ENCODE measurements at regions not wholly inside any gene's neighbourhood (a gene's known extent, or its start where the extent isn't known, plus 50 kb on each side); places are given as distances from the start of the nearest gene placed in this dataset.
"Not testable (repeated sequence)": the region's sequence is repeated elsewhere in the genome, so short reads cannot be mapped to it uniquely, and the experiment has no call there.

- DNase-seq: no peak
These were observed 603.0 kb downstream of the NR2F1-AS1 start for GRCh38 chr5:92977846-92978540.

DNA sequence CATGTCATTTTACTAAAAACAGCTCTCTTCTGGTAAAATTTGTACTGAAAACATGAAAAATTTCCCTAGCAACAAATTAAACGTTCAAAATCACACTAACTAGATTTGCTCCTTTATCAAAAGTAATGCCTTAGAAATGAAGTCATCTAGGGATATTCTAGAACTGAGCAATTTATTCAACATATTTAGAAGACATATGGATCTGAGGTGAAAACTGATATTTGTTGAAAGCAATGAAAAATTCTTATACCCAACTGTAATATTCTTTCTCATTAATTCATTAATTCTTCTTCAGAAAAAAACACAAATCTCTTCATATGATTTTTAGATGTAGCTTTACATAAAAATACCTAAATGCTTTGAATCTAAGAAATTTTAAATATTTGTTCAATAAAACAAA lies 604.9 kb downstream of the NR2F1-AS1 start:
- no peak for DNase-seq

DNA sequence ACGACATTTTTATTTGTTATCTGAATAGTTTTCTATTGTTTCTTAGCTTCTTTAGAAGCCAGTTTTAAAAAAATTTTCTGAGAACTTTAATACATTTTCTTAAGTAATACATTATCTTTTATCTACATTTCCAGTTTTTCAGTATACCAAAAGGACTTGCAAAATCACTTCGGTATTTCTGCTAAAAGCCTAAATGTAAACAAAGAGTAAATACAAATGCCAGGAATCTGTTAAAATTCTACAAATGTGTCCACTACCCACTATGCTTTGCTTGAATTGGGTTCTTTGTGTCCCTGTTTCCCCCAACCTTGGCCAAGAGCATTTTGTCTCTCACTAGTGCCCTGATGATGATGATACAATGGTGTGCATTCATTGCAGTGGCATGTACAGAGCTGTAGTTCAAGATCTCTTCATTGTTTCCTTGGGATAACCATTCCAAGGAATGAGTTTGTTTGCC lies 611.2 kb downstream of the NR2F1-AS1 start:
- no peak for DNase-seq

- DNase-seq: no peak
These were observed 611.7 kb downstream of the NR2F1-AS1 start for GRCh38 chr5:92969191-92969780.

DNA sequence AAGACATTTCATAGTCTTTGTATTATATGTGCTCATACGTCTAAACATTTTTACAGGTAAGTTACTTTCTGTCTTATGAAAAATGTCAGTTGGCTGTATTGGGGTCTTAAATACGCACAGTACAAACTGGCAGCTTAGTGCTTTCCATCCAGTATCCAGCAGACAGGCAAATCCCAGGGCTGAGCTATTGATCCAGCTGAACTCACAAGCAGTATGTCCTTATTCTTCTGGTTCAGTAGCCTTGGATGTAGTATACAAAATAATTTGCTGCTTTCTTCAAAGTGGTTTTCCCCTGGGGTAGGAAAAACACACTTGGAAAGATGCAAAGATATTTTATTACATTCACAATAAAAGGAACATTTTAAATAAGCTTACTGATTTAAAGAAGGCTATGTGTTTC lies 617.2 kb downstream of the NR2F1-AS1 start:
- DNase-seq: no peak

DNA sequence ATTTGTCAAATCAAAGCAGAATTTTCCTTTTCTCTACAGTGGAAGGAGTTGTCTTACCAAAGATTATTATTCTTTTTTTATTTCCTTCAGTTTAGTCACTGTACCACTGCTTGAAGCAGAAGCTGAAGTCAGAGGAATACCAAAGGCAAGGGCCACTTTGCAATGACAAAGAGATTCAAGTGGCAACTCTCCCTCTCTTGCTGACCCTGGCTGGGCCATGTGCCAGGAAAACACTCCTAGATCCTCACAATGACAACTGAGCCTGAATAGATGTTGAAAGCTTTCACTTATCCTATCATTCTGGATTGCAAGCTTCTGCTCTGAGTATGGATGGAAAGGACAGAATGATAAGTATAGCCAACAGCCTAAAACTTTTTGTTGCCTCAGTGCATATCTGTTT lies 618.3 kb downstream of the NR2F1-AS1 start:
- peak in 1 of 2 experiments; percentile 27 for DNase-seq

- DNase-seq: no peak
These were observed 624.1 kb downstream of the NR2F1-AS1 start for GRCh38 chr5:92956886-92957285.

- no peak for DNase-seq
These were observed 628.8 kb downstream of the NR2F1-AS1 start for GRCh38 chr5:92952243-92952642.

DNA sequence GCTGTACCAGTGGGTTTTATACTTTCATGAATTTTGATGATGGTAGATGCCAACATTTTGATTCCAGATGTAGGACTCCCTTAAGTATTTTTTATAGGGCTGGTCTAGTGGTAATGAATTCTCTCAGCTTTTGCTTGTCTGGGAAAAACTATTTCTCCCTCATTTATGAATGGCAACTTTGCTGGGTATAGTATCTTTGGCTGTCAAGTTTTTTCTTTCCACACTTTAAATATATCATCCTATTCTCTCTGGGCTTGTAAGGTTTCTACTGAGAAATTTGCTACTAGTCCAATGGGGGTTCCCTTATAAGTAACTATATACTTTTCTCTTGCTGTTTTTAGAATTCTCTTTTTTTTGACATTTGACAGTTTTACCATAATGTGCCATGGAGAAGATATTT lies 629.3 kb downstream of the NR2F1-AS1 start:
- DNase-seq: no peak

GRCh38 chr5:92946546-92946945 lies 634.5 kb downstream of the NR2F1-AS1 start:
- DNase-seq: no peak

- DNase-seq: no peak
These were observed 635.4 kb downstream of the NR2F1-AS1 start for GRCh38 chr5:92945605-92946097.

DNA sequence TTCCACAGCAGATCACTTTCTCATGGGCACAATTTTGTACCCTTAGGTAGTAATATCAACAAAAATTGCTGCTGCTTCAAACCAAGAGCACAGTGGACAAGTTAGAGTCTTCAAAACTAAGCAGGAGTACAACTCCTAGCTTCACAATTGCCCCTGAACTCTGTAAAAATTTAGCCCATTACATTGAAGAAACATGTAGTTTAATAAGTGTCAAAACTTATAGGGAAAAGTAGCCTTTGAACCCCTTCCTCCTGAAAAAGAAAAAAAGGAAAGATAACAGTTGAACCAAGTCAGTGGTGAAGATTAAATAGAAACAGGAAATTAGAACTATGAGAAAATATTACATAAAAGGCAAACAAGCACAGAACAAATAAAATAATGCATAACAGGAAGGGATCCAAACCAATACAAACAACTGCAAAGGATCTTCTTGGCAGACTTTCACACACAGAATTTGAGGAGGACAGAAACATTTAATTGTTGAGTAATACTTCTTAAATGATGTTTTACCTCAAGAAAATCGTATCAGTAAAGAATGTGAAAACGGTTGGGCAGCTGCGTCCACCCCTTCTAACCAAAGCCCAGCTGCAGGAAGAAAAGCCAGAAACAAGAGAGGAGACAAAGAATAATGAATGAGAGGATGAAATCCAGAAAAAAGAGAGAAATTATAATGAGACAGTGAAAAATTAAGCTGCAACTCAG lies 636.0 kb downstream of the NR2F1-AS1 start:
- DNase-seq: no peak

DNA sequence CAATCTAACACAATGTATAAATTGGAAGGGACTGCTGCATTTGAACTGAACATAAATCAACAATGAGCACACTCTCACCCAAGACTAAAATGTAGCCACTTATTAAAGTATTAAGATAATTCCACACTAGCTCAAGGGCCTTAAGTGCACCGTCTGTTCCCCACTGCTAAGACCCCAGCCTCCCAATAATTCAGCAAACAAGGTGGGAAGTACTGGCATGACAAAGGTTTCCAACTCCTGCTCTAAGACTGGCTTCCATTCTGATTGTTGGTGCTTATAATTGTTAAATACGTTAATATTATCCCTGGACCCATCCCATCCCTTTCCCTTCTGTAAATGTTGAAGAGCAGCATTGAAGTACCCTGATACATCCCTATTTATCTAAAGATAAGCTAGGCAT lies 636.7 kb downstream of the NR2F1-AS1 start:
- no peak for DNase-seq

- no peak for DNase-seq
These were observed 638.3 kb downstream of the NR2F1-AS1 start for GRCh38 chr5:92942762-92943161.

DNA sequence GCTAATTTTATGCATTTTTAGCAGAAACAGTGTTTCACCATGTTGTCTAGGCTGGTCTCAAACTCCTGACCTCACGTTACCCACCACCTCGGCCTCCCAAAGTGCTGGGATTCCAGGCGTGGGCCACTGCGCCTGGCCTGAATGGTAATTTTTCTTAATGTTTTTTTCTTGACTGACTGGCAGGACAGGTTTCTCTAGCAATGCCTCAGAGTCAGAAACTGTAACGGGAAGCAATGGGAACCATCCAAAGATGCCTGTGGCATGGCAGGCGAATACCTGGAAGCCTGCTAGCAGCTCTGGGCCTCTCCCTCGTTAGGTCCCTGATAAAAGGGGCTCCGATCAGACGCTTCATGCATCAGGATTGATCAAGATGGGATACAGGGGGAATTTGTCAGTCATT lies 639.2 kb downstream of the NR2F1-AS1 start:
- no peak for DNase-seq

- no peak for DNase-seq
These were observed 641.6 kb downstream of the NR2F1-AS1 start for GRCh38 chr5:92939428-92939827.

- not testable (repeated sequence) for DNase-seq
These were observed 643.6 kb downstream of the NR2F1-AS1 start for GRCh38 chr5:92937396-92937795.

DNA sequence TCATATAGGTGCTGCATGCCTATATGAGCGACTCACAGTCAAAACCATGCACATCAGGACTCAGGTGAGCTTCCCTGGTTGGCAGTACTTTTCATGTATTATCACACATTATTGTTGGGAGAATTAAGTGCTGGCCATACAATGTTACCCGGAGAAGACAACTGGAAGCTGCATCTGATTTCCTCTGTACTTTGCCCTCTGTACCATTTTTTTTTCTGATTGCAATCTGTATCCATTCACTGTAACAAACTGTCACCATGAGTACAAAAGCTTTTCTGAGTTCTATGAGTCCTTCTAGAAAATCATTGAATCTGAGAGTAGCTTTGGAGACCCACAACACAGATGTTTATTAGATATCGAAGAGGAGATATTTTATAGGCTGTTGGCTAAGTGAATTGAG lies 651.0 kb downstream of the NR2F1-AS1 start:
- no peak for DNase-seq

DNA sequence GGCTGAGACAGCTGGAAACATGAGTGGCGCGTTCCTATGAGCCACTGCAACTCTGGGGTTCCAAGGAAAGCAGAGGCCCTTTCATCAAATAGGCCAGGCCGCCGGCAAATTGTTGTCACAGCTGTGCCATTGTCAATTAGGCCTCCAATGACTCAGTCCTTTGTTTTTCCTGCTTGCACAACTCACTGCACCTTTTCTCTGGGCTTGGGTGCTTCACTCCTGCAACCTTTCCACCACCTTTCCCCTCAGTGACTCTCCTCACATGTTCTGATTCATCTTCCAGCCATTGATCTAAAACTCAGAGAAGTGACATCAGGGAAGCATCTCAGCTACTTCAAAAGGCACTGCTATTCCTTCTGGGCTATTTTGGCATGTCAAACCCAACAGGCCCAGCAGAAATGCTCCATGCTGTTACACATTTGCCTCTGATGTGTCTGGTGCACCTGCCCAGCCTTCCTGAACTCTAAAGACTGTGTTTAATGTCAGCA lies 653.7 kb downstream of the NR2F1-AS1 start:
- peak; percentile 13 to 70 for DNase-seq

DNA sequence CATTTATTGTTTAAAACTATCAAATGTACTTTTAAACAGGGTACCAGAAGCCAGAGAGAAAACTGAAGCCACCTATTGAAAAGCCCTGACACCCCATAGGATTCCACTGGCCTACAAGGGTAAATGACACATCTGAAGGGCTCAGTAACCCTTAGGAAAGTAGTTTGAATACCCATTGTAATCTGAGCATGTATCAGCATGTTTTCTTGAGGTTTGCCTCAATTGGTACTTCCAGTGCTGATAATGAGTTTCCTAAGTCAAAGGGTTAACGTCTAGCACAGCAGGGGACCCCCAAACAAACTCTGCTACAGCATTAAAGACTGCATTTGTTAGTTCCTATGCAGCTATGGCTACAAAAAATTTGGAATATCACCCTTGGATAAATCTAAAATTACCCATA lies 657.1 kb downstream of the NR2F1-AS1 start:
- DNase-seq: no peak

DNA sequence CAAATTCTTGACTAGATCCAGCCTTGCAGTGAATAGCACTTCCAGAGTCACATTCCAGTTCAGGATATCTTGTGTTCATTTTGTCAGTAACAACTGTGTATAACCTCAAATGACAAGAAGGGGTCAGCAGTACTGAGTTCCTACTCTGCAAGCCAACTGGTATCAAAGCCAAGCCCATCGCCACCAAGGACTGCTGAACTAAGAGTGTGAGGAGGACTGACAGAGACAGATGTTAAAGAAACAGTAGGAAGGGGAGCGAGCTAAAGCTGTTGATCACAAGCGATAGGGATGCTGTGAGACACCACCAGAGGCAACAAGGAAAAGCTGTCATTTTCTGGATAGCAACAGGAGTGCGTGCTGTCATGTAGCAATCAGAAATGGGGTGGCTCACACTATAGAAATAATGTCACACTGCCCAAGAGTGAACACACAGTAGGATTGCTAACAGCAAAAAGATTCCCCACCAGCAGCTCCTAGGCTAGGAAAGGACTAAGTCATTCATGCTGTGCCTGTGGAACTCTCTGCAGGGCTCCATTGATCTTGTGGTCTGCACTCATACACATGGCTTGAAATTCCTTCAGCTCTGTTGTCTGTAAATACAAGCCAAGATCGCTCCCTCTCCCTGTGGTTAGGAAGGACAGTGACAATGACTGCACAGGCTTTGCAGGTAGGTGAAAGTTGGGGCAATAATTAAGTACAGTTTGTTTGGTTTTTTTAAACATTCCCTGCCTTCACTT lies 658.6 kb downstream of the NR2F1-AS1 start:
- DNase-seq: no peak

DNA sequence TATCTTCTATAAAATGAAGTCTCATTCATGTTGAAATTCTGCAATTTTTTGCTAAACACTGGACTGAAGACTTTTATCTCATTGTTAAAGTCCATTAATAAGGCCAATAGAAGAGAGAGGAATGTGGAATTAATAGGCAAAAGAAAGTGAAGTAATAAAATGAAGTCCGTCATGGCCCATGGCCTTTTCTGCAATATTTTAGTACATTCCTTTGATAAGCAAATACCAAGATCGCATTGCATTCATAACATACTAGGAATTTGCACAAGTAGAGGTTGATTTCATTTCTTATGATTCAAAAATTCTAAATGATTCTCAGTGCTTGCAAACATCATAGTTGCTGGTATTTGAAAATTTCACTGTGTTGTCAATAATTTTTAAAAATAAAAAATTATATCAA lies 664.0 kb downstream of the NR2F1-AS1 start:
- DNase-seq: no peak

DNA sequence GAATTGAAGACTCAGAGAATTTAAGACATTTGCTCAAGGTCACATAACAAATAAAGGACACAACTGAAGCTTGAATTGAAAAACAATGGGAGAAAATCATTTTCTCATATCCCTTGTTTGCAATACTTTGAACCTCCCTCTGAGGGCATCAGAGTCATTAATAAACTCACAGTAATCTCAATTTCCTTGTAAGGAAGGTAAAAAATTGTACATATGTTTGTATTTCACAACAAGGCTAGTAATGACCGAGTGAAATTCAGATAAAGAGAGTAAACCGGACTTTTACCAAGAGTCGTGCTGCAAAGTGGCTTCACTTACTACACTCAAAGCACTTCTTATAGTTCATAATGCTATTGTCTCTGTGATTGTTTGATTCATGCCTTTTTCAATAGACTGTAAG lies 665.0 kb downstream of the NR2F1-AS1 start:
- DNase-seq: no peak
